DND-41 (cell line): ENCODE measurements at regions not wholly inside any gene's neighbourhood (a gene's known extent, or its start where the extent isn't known, plus 50 kb on each side); places are given as distances from the start of the nearest gene placed in this dataset.

Experiments
- ATAC-seq: fragments of 200-7000 bp; cut with Tn5 transposase; 3 replicates; pipeline ENCODE4 v1.9.1; 2021; ENCODE audit warnings: low read depth; ENCODE audit not compliant: insufficient read depth
- DNase-seq: peaks from one replicate; pipeline ENCODE4 v3.0.0-alpha.2; 2020
- H2AFZ ChIP-seq: 2 replicates; pipeline ENCODE4 v1.6.0; 2012; ENCODE audit warnings: low read depth, low read length
- H3K27ac ChIP-seq: 2 replicates; pipeline ENCODE4 v1.5.1; 2012; ENCODE audit warnings: low read length, inconsistent platforms
- H3K27me3 ChIP-seq: fragments of 200-600 bp; sonication (generic); 2 replicates; pipeline ENCODE4 v1.6.0; 2012; ENCODE audit warnings: low read length, mild to moderate bottlenecking, inconsistent platforms; ENCODE audit not compliant: insufficient read depth, poor library complexity
- H3K36me3 ChIP-seq: 2 replicates; pipeline ENCODE4 v1.5.1; 2012; ENCODE audit warnings: low read length, inconsistent platforms; ENCODE audit not compliant: insufficient read depth
- H3K4me1 ChIP-seq: 2 replicates; pipeline ENCODE4 v1.5.1; 2012; ENCODE audit warnings: mild to moderate bottlenecking, low read length; ENCODE audit not compliant: insufficient read depth
- H3K4me2 ChIP-seq: 2 replicates; pipeline ENCODE4 v1.6.0; 2012; ENCODE audit warnings: mild to moderate bottlenecking, moderate library complexity, low read length, inconsistent platforms; ENCODE audit not compliant: insufficient read depth
- H3K4me3 ChIP-seq, 2 experiments: fragments of 200-600 bp in 1 of 2; shearing (Covaris generic) in 1 of 2; 2 replicates each; pipeline ENCODE4 v1.5.1; 2012 to 2016; ENCODE audit warnings: inconsistent platforms in 2 of 2, low read length in 2 of 2, mild to moderate bottlenecking in 2 of 2, low read depth in 1 of 2, moderate library complexity in 1 of 2
- H3K79me2 ChIP-seq: 2 replicates; pipeline ENCODE4 v1.6.0; 2012; ENCODE audit warnings: low read length, inconsistent platforms; ENCODE audit not compliant: insufficient read depth
- H3K9ac ChIP-seq: 2 replicates; pipeline ENCODE4 v1.6.0; 2012; ENCODE audit warnings: low read depth, mild to moderate bottlenecking, inconsistent platforms, low read length, moderate library complexity
- H3K9me3 ChIP-seq: 2 replicates; pipeline ENCODE4 v1.5.1; 2012; ENCODE audit warnings: low read length, moderate library complexity, mild to moderate bottlenecking, inconsistent platforms; ENCODE audit not compliant: insufficient read depth, severe bottlenecking
- H4K20me1 ChIP-seq: 2 replicates; pipeline ENCODE4 v1.6.0; 2012; ENCODE audit warnings: low read length; ENCODE audit not compliant: insufficient read depth
- CTCF ChIP-seq: IDR thresholded peaks from 2 replicates; pipeline ENCODE4 v1.5.1; 2012; ENCODE audit warnings: borderline replicate concordance, low read length, moderate library complexity, mild to moderate bottlenecking; ENCODE audit not compliant: poor library complexity, severe bottlenecking; ENCODE audit errors: extremely low read depth
- EZH2 ChIP-seq: IDR thresholded peaks from 3 replicates; pipeline ENCODE4 v1.6.1; 2012; ENCODE audit warnings: borderline replicate concordance, low read depth, mild to moderate bottlenecking, moderate library complexity, low read length, inconsistent platforms; ENCODE audit not compliant: severe bottlenecking

DNA sequence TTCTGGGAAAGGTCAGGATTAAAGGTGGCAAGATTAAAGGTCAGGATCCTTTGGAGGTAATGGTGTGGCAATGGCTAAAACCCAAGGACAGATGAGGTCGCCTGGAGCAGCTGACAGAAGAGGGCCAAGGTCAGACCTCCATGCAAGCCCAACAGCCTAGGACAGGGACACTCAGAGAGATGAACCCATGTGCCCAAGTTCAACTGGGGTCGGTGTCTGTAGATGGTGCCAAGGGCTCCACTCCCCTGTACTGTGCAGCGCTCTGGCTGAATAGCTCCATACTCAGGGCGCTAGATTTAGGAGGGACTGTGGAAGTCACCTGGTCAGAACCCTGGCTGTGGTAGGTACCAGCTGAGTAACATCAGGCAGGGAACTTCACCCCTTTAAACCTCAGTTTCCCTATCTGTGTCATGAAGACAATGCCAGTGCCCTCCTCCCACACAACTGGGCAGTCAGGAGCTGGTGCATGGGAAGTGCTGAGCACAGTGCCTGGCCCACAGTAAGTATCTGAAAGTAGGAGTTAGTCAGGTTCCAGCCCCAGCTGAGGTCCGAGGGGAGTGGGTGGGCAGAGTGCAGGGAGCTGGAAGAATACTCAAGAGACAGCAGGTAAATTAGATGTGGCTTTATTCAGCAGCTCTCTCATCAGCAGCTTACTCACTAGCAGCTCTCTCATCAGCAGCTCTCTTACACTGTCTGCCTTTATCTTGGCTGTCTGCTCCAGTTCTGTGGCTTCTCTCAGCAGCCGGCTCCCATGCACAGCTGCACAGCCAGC, 327.1 kb downstream of the GLRX3 start:
- Histone ChIP-seq H4K20me1 (no peaks in the 10 kb centered on the region), H3K79me2 (no peaks in the 10 kb centered on the region), H3K9me3 (peaks cover 3% of the 10 kb centered on the region), H3K4me3 (no peak overlapping the region), H2AFZ (no peak overlapping the region), H3K9ac (no peak overlapping the region), H3K27me3 (no peaks in the 10 kb centered on the region), H3K4me1 (no peaks in the 10 kb centered on the region), H3K36me3 (no peaks in the 10 kb centered on the region), H3K4me2 (no peak overlapping the region), H3K27ac (no peak overlapping the region)
- TF ChIP-seq EZH2 (no peak), CTCF (no peak)
- no peak for ATAC-seq
- DNase-seq: no peak

DNA sequence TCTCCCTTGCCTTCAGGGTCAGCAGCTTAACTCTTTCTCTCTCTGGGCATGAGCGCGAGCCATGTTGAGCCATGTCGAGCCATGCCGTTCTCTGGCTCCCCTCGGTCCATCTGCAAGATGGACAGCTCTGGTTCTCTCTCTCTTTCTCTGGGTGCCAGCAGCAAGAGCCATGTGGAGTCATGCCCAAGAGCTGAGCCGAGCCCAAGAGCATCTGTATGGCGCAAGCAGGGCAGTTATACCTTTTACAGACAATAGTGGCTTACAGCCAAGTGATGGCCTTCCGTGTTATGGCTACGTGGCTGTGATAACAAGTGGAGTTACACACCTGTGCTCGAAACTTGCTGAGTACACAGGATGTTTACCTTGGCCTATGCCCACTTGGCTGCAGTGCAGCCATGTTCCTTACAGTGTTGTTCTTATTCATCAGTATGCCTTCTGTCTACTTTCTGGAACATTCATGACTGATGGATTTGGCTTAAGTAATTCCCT, 327.7 kb downstream of the GLRX3 start:
- Histone ChIP-seq H3K79me2 (no peaks in the 10 kb centered on the region), H3K27me3 (no peaks in the 10 kb centered on the region), H3K36me3 (no peaks in the 10 kb centered on the region), H3K4me1 (no peaks in the 10 kb centered on the region), H3K4me3 (no peak overlapping the region), H3K27ac (no peak overlapping the region), H3K4me2 (no peak overlapping the region), H3K9ac (no peak overlapping the region), H3K9me3 (peaks cover 8% of the 10 kb centered on the region), H4K20me1 (no peaks in the 10 kb centered on the region), H2AFZ (no peak overlapping the region)
- TF ChIP-seq CTCF: no peak
- no peak for TF ChIP-seq EZH2
- DNase-seq: no peak
- ATAC-seq: no peak

- Histone ChIP-seq H3K79me2 (no peaks in the 10 kb centered on the region), H3K4me3 (no peak overlapping the region), H3K4me1 (no peaks in the 10 kb centered on the region), H3K27ac (no peak overlapping the region), H3K27me3 (no peaks in the 10 kb centered on the region), H4K20me1 (no peaks in the 10 kb centered on the region), H3K36me3 (no peaks in the 10 kb centered on the region), H3K9me3 (peaks cover 10% of the 10 kb centered on the region), H2AFZ (no peak overlapping the region), H3K4me2 (no peak overlapping the region), H3K9ac (no peak overlapping the region)
- DNase-seq (no peak), ATAC-seq (no peak)
- TF ChIP-seq EZH2: no peak
- TF ChIP-seq CTCF: no peak
Measured at GRCh38 chr10:130464426-130464825, 328.2 kb downstream of the GLRX3 start.
